Natural killer cell (primary cell): ENCODE measurements at regions not wholly inside any gene's neighbourhood (a gene's known extent, or its start where the extent isn't known, plus 50 kb on each side); places are given as distances from the start of the nearest gene placed in this dataset.
"Not testable (repeated sequence)": the region's sequence is repeated elsewhere in the genome, so short reads cannot be mapped to it uniquely, and the experiment has no call there.

Experiments used
- ATAC-seq, 3 donors: fragments of 150-1000 bp in 2 of 3; fragments of 200-7000 bp in 1 of 3; cut with Tn5 transposase; 1 replicate in 1 of 3; 2 replicates in 2 of 3; pipeline ENCODE4 v1.10.0; 2021; ENCODE audit warnings: mild to moderate bottlenecking in 2 of 3, moderate library complexity in 2 of 3
- DNase-seq, 2 donors: peaks; one replicate each; pipeline versions ENCODE4 v3.0.0 to v3.0.0-alpha.2; 2013 to 2021; ENCODE audit warnings: mixed read lengths in 1 of 2
- H3K27ac ChIP-seq: one replicate; pipeline ENCODE4 v1.5.1; 2013; ENCODE audit warnings: mild to moderate bottlenecking, low read length
- H3K27me3 ChIP-seq: one replicate; pipeline ENCODE4 v1.6.1; 2013; ENCODE audit warnings: low read length; ENCODE audit not compliant: control insufficient read depth, insufficient read depth
- H3K36me3 ChIP-seq: one replicate; pipeline ENCODE4 v1.6.1; 2013; ENCODE audit warnings: low read length; ENCODE audit not compliant: control insufficient read depth, insufficient read depth
- H3K4me1 ChIP-seq: one replicate; pipeline ENCODE4 v1.6.1; 2013; ENCODE audit warnings: low read length; ENCODE audit not compliant: control insufficient read depth, insufficient read depth
- H3K4me3 ChIP-seq: one replicate; pipeline ENCODE4 v1.5.1; 2013; ENCODE audit warnings: low read length
- H3K9me3 ChIP-seq: one replicate; pipeline ENCODE4 v1.6.1; 2013; ENCODE audit warnings: low read length; ENCODE audit not compliant: control insufficient read depth, insufficient read depth
- H3K27ac Mint-ChIP-seq, 2 donors: one replicate each; pipeline ENCODE4 v1.8.0; 2022; ENCODE audit warnings: mild to moderate bottlenecking in 2 of 2, mixed read lengths in 2 of 2, moderate library complexity in 1 of 2
- H3K27me3 Mint-ChIP-seq, 2 donors: one replicate each; pipeline ENCODE4 v1.8.0; 2022; ENCODE audit warnings: low read depth in 2 of 2, mixed read lengths in 2 of 2
- H3K36me3 Mint-ChIP-seq: one replicate; pipeline ENCODE4 v1.8.0; 2022; ENCODE audit warnings: mixed read lengths
- H3K4me1 Mint-ChIP-seq, 2 donors: one replicate each; pipeline ENCODE4 v1.8.0; 2022; ENCODE audit warnings: mixed read lengths in 2 of 2
- H3K4me3 Mint-ChIP-seq: one replicate; pipeline ENCODE4 v1.8.0; 2022; ENCODE audit warnings: mild to moderate bottlenecking, moderate library complexity, mixed read lengths
- H3K9me3 Mint-ChIP-seq, 2 donors: one replicate each; pipeline ENCODE4 v1.8.0; 2022; ENCODE audit warnings: mixed read lengths in 2 of 2
- WGBS: methylation state at CpG from one replicate; pipeline ENCODE4 v1.1.7; 2013; ENCODE audit warnings: missing lambda C conversion rate; ENCODE audit not compliant: insufficient coverage; 5-methylcytosine and 5-hydroxymethylcytosine counted together
- intact Hi-C: fragments of 100-400 bp; cut with micrococcal nuclease; formaldehyde crosslinking; loops from one replicate; pipeline ENCODE4 v1.14.2; 2022
- TF ChIP-seq, protein P1 (sequence below): fragments of 200-600 bp; IDR thresholded peaks from one replicate; pipeline ENCODE4 v1.8.0; 2022; ENCODE audit warnings: antibody characterized with exemption

- no peaks in the 10 kb centered on the region for H3K27me3 ChIP-seq
- H3K4me3 ChIP-seq: no peak overlapping the region
- WGBS: 82% methylated on average over 6 of the region's 6 CpGs
- Mint-ChIP-seq H3K27me3 (peaks cover 0 to 3% of the 10 kb centered on the region in 2 donors), H3K4me1 (no peaks in the 10 kb centered on the region), H3K36me3 (no peaks in the 10 kb centered on the region), H3K27ac (no peak overlapping the region), H3K9me3 (no peaks in the 10 kb centered on the region), H3K4me3 (no peak overlapping the region)
- intact Hi-C loops: no loop called here
- ATAC-seq (no peak), DNase-seq (no peak)
- H3K4me1 ChIP-seq: no peaks in the 10 kb centered on the region
- H3K36me3 ChIP-seq: no peaks in the 10 kb centered on the region
- H3K9me3 ChIP-seq: no peaks in the 10 kb centered on the region
- TF ChIP-seq, protein P1, sequence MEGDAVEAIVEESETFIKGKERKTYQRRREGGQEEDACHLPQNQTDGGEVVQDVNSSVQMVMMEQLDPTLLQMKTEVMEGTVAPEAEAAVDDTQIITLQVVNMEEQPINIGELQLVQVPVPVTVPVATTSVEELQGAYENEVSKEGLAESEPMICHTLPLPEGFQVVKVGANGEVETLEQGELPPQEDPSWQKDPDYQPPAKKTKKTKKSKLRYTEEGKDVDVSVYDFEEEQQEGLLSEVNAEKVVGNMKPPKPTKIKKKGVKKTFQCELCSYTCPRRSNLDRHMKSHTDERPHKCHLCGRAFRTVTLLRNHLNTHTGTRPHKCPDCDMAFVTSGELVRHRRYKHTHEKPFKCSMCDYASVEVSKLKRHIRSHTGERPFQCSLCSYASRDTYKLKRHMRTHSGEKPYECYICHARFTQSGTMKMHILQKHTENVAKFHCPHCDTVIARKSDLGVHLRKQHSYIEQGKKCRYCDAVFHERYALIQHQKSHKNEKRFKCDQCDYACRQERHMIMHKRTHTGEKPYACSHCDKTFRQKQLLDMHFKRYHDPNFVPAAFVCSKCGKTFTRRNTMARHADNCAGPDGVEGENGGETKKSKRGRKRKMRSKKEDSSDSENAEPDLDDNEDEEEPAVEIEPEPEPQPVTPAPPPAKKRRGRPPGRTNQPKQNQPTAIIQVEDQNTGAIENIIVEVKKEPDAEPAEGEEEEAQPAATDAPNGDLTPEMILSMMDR: no peak
- no peak overlapping the region for H3K27ac ChIP-seq
These were observed 217.8 kb downstream of the SHOX start for GRCh38 chrX:848386-848785.

- H3K36me3 ChIP-seq: no peaks in the 10 kb centered on the region
These were observed 212.7 kb downstream of the SHOX start for GRCh38 chrX:843306-843705.

GRCh38 chrX:840556-840955, 210.0 kb downstream of the SHOX start:
- H3K27me3 Mint-ChIP-seq: no peaks in the 10 kb centered on the region
- Histone ChIP-seq H3K36me3 (no peaks in the 10 kb centered on the region), H3K27ac (no peak overlapping the region), H3K9me3 (peaks cover 7% of the 10 kb centered on the region), H3K27me3 (no peaks in the 10 kb centered on the region), H3K4me1 (no peaks in the 10 kb centered on the region), H3K4me3 (no peak overlapping the region)
- H3K4me3 Mint-ChIP-seq: no peak overlapping the region
- TF ChIP-seq, protein P1: no peak
- intact Hi-C loops: no loop called here
- no peaks in the 10 kb centered on the region for H3K4me1 Mint-ChIP-seq
- WGBS: 86% methylated on average over 13 of the region's 13 CpGs
- H3K9me3 Mint-ChIP-seq: peaks cover 0 to 5% of the 10 kb centered on the region in 2 donors
- H3K36me3 Mint-ChIP-seq: no peaks in the 10 kb centered on the region
- H3K27ac Mint-ChIP-seq: no peak overlapping the region
- DNase-seq (no peak), ATAC-seq (no peak)

More at GRCh38 chrX:843306-843705, 212.7 kb downstream of the SHOX start:
- 75% methylated on average over 11 of the region's 13 CpGs for WGBS
- ATAC-seq (no peak), DNase-seq (no peak)
- Mint-ChIP-seq H3K27me3 (no peaks in the 10 kb centered on the region), H3K4me3 (no peak overlapping the region), H3K9me3 (no peaks in the 10 kb centered on the region), H3K36me3 (no peaks in the 10 kb centered on the region), H3K27ac (no peak overlapping the region), H3K4me1 (no peaks in the 10 kb centered on the region)
- no peak overlapping the region for H3K27ac ChIP-seq
- no peak overlapping the region for H3K4me3 ChIP-seq
- TF ChIP-seq, protein P1: no peak
- H3K4me1 ChIP-seq: no peaks in the 10 kb centered on the region
- no peaks in the 10 kb centered on the region for H3K9me3 ChIP-seq
- intact Hi-C loops: no loop called here
- no peaks in the 10 kb centered on the region for H3K27me3 ChIP-seq

GRCh38 chrX:838666-839065, 208.1 kb downstream of the SHOX start:
- intact Hi-C loops, H3K9me3 ChIP-seq, H3K36me3 Mint-ChIP-seq, H3K27me3 Mint-ChIP-seq, H3K27ac Mint-ChIP-seq, H3K27me3 ChIP-seq, H3K4me1 ChIP-seq, H3K4me3 Mint-ChIP-seq, DNase-seq, H3K27ac ChIP-seq, H3K4me3 ChIP-seq, H3K9me3 Mint-ChIP-seq, ATAC-seq, H3K36me3 ChIP-seq, H3K4me1 Mint-ChIP-seq: not testable (repeated sequence)
- 65% methylated on average over 13 of the region's 13 CpGs for WGBS

GRCh38 chrX:835857-836256, 205.3 kb downstream of the SHOX start:
- H3K27me3 Mint-ChIP-seq, H3K9me3 Mint-ChIP-seq, H3K27me3 ChIP-seq, H3K27ac Mint-ChIP-seq, H3K4me1 ChIP-seq, H3K4me3 Mint-ChIP-seq, H3K36me3 ChIP-seq, H3K9me3 ChIP-seq, intact Hi-C loops, ATAC-seq, H3K27ac ChIP-seq, H3K36me3 Mint-ChIP-seq, DNase-seq, H3K4me3 ChIP-seq, H3K4me1 Mint-ChIP-seq: not testable (repeated sequence)
- 100% methylated on average over 2 of the region's 3 CpGs for WGBS
